ENCODE measurements at regions not wholly inside any gene's neighbourhood (a gene's known extent, or its start where the extent isn't known, plus 50 kb on each side); places are given as distances from the start of the nearest gene placed in this dataset.
"Not testable (repeated sequence)": the region's sequence is repeated elsewhere in the genome, so short reads cannot be mapped to it uniquely, and the experiment has no call there.

- DNase-seq = no peak
Observed at GRCh38 chr3:72042397-72043203, 257.7 kb upstream of the PROK2 start.

- no peak for DNase-seq
Observed at GRCh38 chr3:72041511-72041910, 256.6 kb upstream of the PROK2 start.

- no peak for DNase-seq
Observed at GRCh38 chr3:72041076-72041475, 256.1 kb upstream of the PROK2 start.

GRCh38 chr3:72039677-72040076 is 254.7 kb upstream of the PROK2 start:
- no peak for DNase-seq

- no peak for DNase-seq
Observed at GRCh38 chr3:72036899-72037298, 252.0 kb upstream of the PROK2 start.

GRCh38 chr3:72035606-72036005 is 250.7 kb upstream of the PROK2 start:
- DNase-seq = no peak

- no peak for DNase-seq
Observed at GRCh38 chr3:72034986-72035385, 250.0 kb upstream of the PROK2 start.

GRCh38 chr3:72033666-72034428 is 248.9 kb upstream of the PROK2 start:
- no peak for DNase-seq

- DNase-seq = no peak
Observed at GRCh38 chr3:72032441-72033135, 247.6 kb upstream of the PROK2 start.

GRCh38 chr3:72031581-72031980 is 246.6 kb upstream of the PROK2 start:
- no peak for DNase-seq

- not testable (repeated sequence) for DNase-seq
Observed at GRCh38 chr3:72030296-72030695, 245.3 kb upstream of the PROK2 start.

- not testable (repeated sequence) for DNase-seq
Observed at GRCh38 chr3:72028726-72029125, 243.8 kb upstream of the PROK2 start.

GRCh38 chr3:72028307-72028706 is 243.4 kb upstream of the PROK2 start:
- DNase-seq = not testable (repeated sequence)

- DNase-seq = not testable (repeated sequence)
Observed at GRCh38 chr3:72027728-72028127, 242.8 kb upstream of the PROK2 start.

- DNase-seq = no peak
Observed at GRCh38 chr3:72022027-72022426, 237.1 kb upstream of the PROK2 start.

GRCh38 chr3:72021531-72021930 is 236.6 kb upstream of the PROK2 start:
- DNase-seq = no peak

- DNase-seq = no peak
Observed at GRCh38 chr3:72018343-72018984, 233.5 kb upstream of the PROK2 start.

- DNase-seq = no peak
Observed at GRCh38 chr3:72017935-72018334, 233.0 kb upstream of the PROK2 start.

GRCh38 chr3:72017311-72017710 is 232.4 kb upstream of the PROK2 start:
- no peak for DNase-seq

- DNase-seq = no peak
Observed at GRCh38 chr3:72015463-72015862, 230.5 kb upstream of the PROK2 start.

- DNase-seq = no peak
Observed at GRCh38 chr3:72013084-72013483, 228.1 kb upstream of the PROK2 start.

- DNase-seq = no peak
Observed at GRCh38 chr3:72012363-72012762, 227.4 kb upstream of the PROK2 start.

- DNase-seq = no peak
Observed at GRCh38 chr3:72011485-72011884, 226.5 kb upstream of the PROK2 start.

All from dermis blood vessel endothelial cell (primary cell).